PC-3 (cell line): ENCODE measurements at regions not wholly inside any gene's neighbourhood (a gene's known extent, or its start where the extent isn't known, plus 50 kb on each side); places are given as distances from the start of the nearest gene placed in this dataset.

Source experiments
- ATAC-seq: fragments of 200-7000 bp; cut with Tn5 transposase; 2 replicates; pipeline ENCODE4 v1.9.1; 2020; ENCODE audit warnings: mild to moderate bottlenecking, moderate library complexity
- BruUV-seq: library from RNA; stranded (reverse); fragments of 400-500 nt; replicated peaks from 2 replicates; lab custom pipeline; 2021; lab: Mats Ljungman, UMichigan
- CTCF ChIA-PET: fragments of 300-600 bp; sonication (Branson Sonifier 250); formaldehyde crosslinking; loops from one replicate; lab custom pipeline; 2022; ENCODE audit warnings: antibody characterized with exemption; lab: Charles Lee
- POLR2A ChIA-PET: fragments of 300-600 bp; sonication (Branson Sonifier 250); formaldehyde crosslinking; loops from one replicate; lab custom pipeline; 2022; ENCODE audit warnings: antibody characterized with exemption; ENCODE audit not compliant: unreplicated experiment; lab: Charles Lee
- DNase-seq: peaks from one replicate; pipeline ENCODE4 v3.0.0-alpha.2; 2015
- H2AFZ ChIP-seq: fragments of 300-600 bp; sonication (generic); 2 replicates; pipeline ENCODE4 v1.6.0; 2016; ENCODE audit warnings: antibody characterized with exemption, low read length
- H3F3A ChIP-seq: fragments of 300-600 bp; sonication (generic); one replicate; pipeline ENCODE4 v1.6.0; 2017; ENCODE audit warnings: antibody characterized with exemption, low read length, control low read depth, mild to moderate bottlenecking; ENCODE audit not compliant: unreplicated experiment
- H3K27ac ChIP-seq: fragments of 300-600 bp; sonication (generic); 2 replicates; pipeline ENCODE4 v1.5.1; 2016; ENCODE audit warnings: mild to moderate bottlenecking, low read length
- H3K27me3 ChIP-seq: fragments of 300-600 bp; sonication (generic); 2 replicates; pipeline ENCODE4 v1.6.1; 2016; ENCODE audit warnings: low read length, mixed read lengths
- H3K36me3 ChIP-seq: fragments of 300-600 bp; sonication (generic); 2 replicates; pipeline ENCODE4 v1.6.1; 2016; ENCODE audit warnings: low read depth, mixed run types, low read length, mixed read lengths
- H3K4me1 ChIP-seq: fragments of 300-600 bp; sonication (generic); 2 replicates; pipeline ENCODE4 v1.5.1; 2016; ENCODE audit warnings: low read length; ENCODE audit not compliant: insufficient read depth
- H3K4me2 ChIP-seq: fragments of 300-600 bp; sonication (generic); 2 replicates; pipeline ENCODE4 v1.6.0; 2016; ENCODE audit warnings: low read length
- H3K4me3 ChIP-seq: fragments of 300-600 bp; sonication (generic); 2 replicates; pipeline ENCODE4 v1.5.1; 2016; ENCODE audit warnings: mild to moderate bottlenecking, low read length, mixed read lengths
- H3K79me2 ChIP-seq: fragments of 300-600 bp; sonication (generic); 2 replicates; pipeline ENCODE4 v1.6.1; 2017; ENCODE audit warnings: low read length, mixed read lengths
- H3K9ac ChIP-seq: fragments of 300-600 bp; sonication (generic); 2 replicates; pipeline ENCODE4 v1.6.0; 2016; ENCODE audit warnings: mild to moderate bottlenecking, low read length
- H3K9me2 ChIP-seq: fragments of 300-600 bp; sonication (generic); replicated peaks from 2 replicates; pipeline ENCODE4 v1.6.1; 2016; ENCODE audit warnings: mixed run types, low read length, mixed read lengths
- H3K9me3 ChIP-seq: fragments of 300-600 bp; sonication (generic); 2 replicates; pipeline ENCODE4 v1.6.1; 2016; ENCODE audit warnings: low read length, mixed read lengths
- H4K20me1 ChIP-seq: fragments of 300-600 bp; sonication (generic); 2 replicates; pipeline ENCODE4 v1.6.1; 2016; ENCODE audit warnings: low read length, mixed read lengths
- CTCF ChIP-seq: fragments of 300-600 bp; sonication (generic); conservative IDR thresholded peaks from 2 replicates; pipeline ENCODE4 v1.5.1; 2017; ENCODE audit warnings: antibody characterized with exemption, low read depth, mild to moderate bottlenecking, low read length
- EZH2 ChIP-seq: fragments of 300-600 bp; sonication (generic); IDR thresholded peaks from one replicate; pipeline ENCODE4 v1.6.1; 2017; ENCODE audit warnings: antibody characterized with exemption, mild to moderate bottlenecking, low read length; ENCODE audit not compliant: unreplicated experiment
- EZH2phosphoT487 ChIP-seq: fragments of 300-600 bp; sonication (generic); IDR thresholded peaks from 2 replicates; pipeline ENCODE4 v1.6.1; 2018; ENCODE audit warnings: mild to moderate bottlenecking, antibody characterized with exemption, low read length, borderline replicate concordance
- intact Hi-C: fragments of 100-400 bp; cut with micrococcal nuclease; formaldehyde crosslinking; loops from 2 replicates; pipeline ENCODE4 v1.9.0; 2023

DNA sequence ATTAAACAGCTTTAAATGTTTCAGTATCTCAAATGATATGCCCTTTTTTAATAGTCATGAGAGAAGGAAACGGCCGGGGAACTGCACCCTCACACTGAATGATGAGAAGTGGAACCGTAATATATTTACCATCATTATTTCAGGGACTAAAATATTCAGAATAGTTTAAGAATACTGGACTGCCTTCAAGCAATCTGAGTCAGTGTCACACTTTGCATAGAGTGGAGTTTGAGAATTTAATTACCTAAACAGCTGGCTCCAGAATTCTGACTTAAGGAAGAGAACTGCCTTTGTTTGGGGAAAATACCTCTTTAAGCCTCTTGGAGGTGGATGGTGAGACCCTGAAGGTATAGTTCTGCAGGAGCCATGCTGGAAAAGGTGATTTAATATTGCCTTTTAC, 135.9 kb upstream of the EPHA7 start:
- TF ChIP-seq CTCF (no peak), EZH2phosphoT487 (no peak), EZH2 (no peak)
- H2AFZ ChIP-seq: no peak overlapping the region
- no peaks in the 10 kb centered on the region for H3K79me2 ChIP-seq
- H3K4me2 ChIP-seq: no peak overlapping the region
- H4K20me1 ChIP-seq: no peaks in the 10 kb centered on the region
- no peaks in the 10 kb centered on the region for H3F3A ChIP-seq
- ChIA-PET CTCF (no interaction called here), POLR2A (no interaction called here)
- no peaks in the 10 kb centered on the region for H3K4me1 ChIP-seq
- no peaks in the 10 kb centered on the region for H3K9me3 ChIP-seq
- intact Hi-C loops: no loop called here
- H3K4me3 ChIP-seq: no peak overlapping the region
- no peak for DNase-seq
- H3K9me2 ChIP-seq: no peaks in the 10 kb centered on the region
- no peaks in the 10 kb centered on the region for H3K27me3 ChIP-seq
- no TSS peak for BruUV-seq
- ATAC-seq: no peak
- H3K36me3 ChIP-seq: no peaks in the 10 kb centered on the region
- no peak overlapping the region for H3K27ac ChIP-seq
- no peak overlapping the region for H3K9ac ChIP-seq

GRCh38 chr6:93554018-93554417, 134.7 kb upstream of the EPHA7 start:
- no peak for TF ChIP-seq EZH2
- Histone ChIP-seq H3K9me2 (no peaks in the 10 kb centered on the region), H3F3A (no peaks in the 10 kb centered on the region), H3K36me3 (no peaks in the 10 kb centered on the region), H3K4me2 (no peak overlapping the region), H2AFZ (no peak overlapping the region), H4K20me1 (no peaks in the 10 kb centered on the region), H3K27me3 (no peaks in the 10 kb centered on the region), H3K79me2 (no peaks in the 10 kb centered on the region), H3K9ac (no peak overlapping the region), H3K4me3 (no peak overlapping the region), H3K27ac (no peak overlapping the region), H3K4me1 (no peaks in the 10 kb centered on the region), H3K9me3 (no peaks in the 10 kb centered on the region)
- no TSS peak for BruUV-seq
- intact Hi-C loops: no loop called here
- ATAC-seq (no peak), DNase-seq (no peak)
- ChIA-PET CTCF (no interaction called here), POLR2A (no interaction called here)

DNA sequence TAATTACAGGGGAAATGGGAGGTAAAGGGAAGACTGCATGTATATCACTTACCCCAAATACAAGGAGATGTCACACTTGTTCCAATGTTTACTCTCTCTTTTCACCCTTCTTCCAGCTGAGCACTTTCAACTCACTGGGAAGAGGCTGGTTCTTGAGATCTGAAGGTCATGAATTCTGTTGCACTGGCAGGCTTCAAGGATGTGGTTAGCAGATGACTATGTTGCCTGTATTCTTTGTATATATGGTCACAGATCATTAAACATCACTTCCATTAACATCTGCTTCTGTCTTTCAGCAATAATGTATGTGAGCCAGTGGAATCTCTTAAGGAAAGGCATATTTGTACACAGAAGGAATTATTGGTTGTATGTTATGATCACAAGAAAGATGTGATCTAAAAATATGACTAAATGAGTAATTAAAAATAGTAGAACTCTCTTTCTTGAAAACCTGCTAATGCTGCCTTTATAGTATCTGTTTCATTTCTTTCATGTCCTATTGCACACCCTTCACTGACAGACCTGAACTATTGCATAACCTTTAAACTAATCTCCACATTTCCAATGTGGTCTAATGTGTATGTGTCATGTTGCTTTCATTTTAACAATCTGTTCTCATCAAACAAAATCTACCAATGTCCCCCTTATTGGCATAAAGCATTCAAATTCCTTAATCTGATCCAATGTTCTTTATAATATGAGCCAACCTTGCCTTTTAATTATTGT, 131.4 kb upstream of the EPHA7 start:
- no peaks in the 10 kb centered on the region for H3K9me3 ChIP-seq
- no TSS peak for BruUV-seq
- ChIA-PET POLR2A (no interaction called here), CTCF (no interaction called here)
- no peak overlapping the region for H2AFZ ChIP-seq
- ATAC-seq: peak; percentile 86
- no peak overlapping the region for H3K4me3 ChIP-seq
- intact Hi-C loops: no loop called here
- no peak for TF ChIP-seq EZH2phosphoT487
- TF ChIP-seq CTCF: no peak
- no peak for TF ChIP-seq EZH2
- H3K4me1 ChIP-seq: no peaks in the 10 kb centered on the region
- H3K79me2 ChIP-seq: no peaks in the 10 kb centered on the region
- peak; percentile 20 for DNase-seq
- H3K27me3 ChIP-seq: no peaks in the 10 kb centered on the region
- no peaks in the 10 kb centered on the region for H4K20me1 ChIP-seq
- H3F3A ChIP-seq: no peaks in the 10 kb centered on the region
- no peaks in the 10 kb centered on the region for H3K36me3 ChIP-seq
- no peak overlapping the region for H3K9ac ChIP-seq
- H3K4me2 ChIP-seq: no peak overlapping the region
- H3K27ac ChIP-seq: no peak overlapping the region
- H3K9me2 ChIP-seq: no peaks in the 10 kb centered on the region
